Activated CD8-positive, alpha-beta memory T cell treated with anti-CD3 and anti-CD28 coated beads for 4 hours (primary cell): ENCODE measurements at regions not wholly inside any gene's neighbourhood (a gene's known extent, or its start where the extent isn't known, plus 50 kb on each side); places are given as distances from the start of the nearest gene placed in this dataset.
A peak's percentile ranks its signal among the peaks of the same experiment; 100 is the strongest.
"Not testable (repeated sequence)": the region's sequence is repeated elsewhere in the genome, so short reads cannot be mapped to it uniquely, and the experiment has no call there.

Experiments used
- DNase-seq, 2 donors: peaks; one replicate each; pipeline ENCODE4 v3.0.0-alpha.2; 2020; ENCODE audit warnings: low read depth in 2 of 2

GRCh38 chr9:90219548-90220118, 423.0 kb downstream of the DIRAS2 start:
- DNase-seq = no peak

- DNase-seq = not testable (repeated sequence)
Measured at GRCh38 chr9:90221899-90222298, 420.7 kb downstream of the DIRAS2 start.

DNA sequence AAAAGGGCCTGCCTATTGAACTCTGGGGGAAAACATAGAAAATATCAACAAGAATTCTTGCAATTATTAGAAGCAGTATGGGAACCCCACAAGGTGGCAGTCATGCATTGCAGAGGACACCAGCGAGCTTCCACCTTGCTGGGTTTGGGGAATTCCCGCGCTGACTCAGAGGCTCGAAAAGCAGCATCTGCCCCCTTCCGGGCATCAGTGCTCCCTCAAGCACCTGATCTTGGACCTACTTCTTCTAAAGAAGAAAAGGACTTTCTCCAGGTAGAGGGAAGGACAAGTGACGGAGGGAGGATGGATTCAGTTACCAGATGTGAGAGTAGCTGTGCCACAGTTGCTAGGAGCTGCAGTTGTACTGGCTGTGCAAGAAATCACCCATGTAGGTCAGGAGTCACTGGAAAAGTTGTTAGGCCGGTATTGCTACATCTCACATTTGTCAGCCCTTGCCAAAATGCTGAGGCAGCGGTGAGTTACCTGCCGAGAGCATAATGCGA, 415.7 kb downstream of the DIRAS2 start:
- DNase-seq = peak; percentile 12 to 28

- DNase-seq = not testable (repeated sequence)
Measured at GRCh38 chr9:90233081-90233480, 409.5 kb downstream of the DIRAS2 start.

DNA sequence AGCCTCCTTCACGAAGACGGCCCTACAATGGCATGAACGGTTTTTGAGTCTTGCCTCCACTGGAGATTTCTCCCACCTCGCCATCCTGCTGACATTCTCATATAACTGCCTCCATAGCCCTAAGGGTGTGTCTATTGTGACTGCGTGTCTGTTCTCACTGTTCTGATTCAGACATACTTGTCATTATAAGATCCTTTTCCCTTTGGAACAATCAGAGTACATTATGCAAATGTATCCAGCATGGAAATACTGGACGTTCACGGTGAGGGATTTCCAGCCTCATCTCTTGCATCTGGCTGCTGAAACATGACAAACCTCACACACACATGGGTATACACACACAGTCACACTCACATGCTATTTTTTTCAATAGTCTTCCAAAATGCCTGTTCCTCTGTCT, 402.1 kb downstream of the DIRAS2 start:
- no peak for DNase-seq

DNA sequence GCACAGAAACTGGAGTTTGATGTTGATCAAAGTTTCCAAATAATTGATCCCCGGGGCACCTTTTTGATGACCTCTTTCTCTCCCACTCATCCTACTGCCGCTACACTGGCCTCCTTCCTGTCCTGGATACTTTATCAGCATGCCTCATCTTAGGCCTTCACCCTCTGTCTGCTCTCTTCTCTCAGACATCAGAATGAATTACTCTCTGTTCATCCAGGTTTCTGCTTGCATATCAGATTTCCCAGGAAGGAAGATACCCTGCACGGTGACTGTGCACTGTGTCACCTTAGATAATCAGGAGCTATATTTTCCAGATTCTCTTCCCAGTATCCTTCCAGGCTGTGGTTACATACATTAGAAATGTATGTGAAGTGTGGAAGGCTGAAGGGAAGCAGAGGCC, 397.0 kb downstream of the DIRAS2 start:
- DNase-seq = no peak

GRCh38 chr9:90249094-90249493, 393.5 kb downstream of the DIRAS2 start:
- DNase-seq = no peak

DNA sequence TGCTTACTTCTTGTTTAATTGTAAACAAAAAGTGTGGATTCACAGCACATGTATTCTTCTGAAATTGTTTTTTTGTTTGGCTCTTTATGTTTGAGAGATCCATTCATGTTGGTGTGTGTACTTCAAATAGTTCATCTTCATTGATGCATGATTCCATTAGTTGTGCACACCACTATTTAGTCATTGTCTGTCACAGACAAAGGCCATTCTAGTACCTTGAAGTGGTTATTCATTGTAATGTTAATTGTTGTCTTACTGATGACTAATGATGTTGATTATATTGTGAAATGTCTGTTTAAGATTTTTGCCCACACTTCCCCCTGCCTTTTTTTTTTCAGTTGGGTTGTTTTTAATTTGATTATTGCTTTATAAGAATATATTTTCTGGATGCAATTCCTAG, 391.3 kb downstream of the DIRAS2 start:
- DNase-seq = no peak

DNA sequence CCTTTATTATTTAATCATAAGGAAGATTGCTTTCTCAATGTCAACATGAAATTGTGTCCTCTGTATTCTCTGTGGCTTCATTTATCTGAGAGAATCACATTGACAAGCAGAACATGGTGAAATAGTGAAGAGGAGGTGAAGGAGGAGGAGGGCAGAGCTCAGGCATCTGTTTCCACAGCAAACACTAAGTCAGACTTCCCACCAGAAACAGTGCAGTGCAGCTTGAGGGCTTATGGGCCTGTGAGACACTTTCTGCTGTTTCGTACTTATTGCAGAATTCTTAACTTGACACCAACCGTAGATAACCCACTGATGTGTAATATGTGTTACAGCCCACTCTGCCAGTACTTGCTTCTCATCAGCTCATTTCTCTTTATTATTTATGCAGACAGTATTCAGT, 386.3 kb downstream of the DIRAS2 start:
- DNase-seq = no peak

DNA sequence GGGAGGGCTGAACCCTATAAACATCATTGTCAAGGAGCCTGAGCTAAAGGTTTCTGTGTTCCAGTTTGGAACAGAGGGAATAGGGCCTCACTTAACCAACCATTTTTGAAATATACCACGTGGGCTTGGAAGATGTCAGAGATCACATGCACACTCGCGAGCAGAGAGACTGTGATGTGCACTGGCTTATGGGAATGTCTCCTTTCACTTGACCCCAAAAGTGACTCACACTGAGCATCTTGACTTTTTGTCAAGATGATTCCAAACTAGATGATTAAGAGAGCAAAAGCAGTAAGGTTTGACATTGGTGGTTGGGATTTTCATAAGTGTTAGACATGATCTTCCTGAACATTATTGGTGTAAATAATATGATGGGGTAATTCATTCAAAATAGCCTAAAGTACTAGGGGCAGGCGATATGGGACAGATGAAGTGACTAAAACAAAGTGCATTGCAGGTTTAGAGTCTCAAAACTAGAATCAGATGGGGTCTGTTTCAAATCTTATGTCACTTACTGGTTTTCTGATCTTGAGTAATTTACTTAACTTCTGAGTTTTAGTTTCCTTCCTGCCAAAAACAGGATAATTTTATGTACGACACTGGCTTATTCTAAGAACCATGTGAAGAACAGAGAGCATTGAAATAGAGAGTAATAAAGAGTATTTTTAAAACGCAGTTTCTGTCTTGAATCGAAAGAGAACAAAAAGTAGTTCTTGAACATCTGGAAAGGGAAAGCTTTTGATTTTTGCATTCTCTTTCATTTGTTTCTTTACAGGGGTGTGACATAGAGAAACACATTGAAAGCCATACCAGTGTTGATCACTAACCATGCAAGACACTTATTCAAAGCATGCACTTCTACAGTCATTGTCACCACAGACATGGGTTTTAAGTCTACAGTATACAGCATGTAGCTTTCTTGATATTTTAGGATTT, 383.0 kb downstream of the DIRAS2 start:
- DNase-seq = no peak

DNA sequence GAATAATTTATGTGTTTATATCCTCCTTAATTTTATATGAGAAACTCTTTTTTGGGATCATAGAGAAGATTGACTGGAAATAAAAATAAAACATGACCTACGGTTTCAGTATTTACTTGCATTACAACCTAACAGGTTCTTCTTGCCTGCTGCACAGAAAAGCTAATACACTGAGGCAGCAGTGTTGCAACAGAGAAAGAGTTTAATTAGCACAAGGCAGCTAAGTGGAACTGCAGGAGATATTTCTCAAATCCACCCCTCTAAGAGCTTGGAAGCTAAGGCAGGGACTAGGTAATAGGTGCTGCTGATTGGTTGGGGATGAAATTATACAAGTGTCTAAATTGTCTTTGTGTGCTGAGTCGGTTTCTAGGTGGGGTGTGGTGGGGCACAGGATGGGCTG, 380.9 kb downstream of the DIRAS2 start:
- DNase-seq = no peak

- no peak for DNase-seq
Measured at GRCh38 chr9:90268613-90269012, 374.0 kb downstream of the DIRAS2 start.

DNA sequence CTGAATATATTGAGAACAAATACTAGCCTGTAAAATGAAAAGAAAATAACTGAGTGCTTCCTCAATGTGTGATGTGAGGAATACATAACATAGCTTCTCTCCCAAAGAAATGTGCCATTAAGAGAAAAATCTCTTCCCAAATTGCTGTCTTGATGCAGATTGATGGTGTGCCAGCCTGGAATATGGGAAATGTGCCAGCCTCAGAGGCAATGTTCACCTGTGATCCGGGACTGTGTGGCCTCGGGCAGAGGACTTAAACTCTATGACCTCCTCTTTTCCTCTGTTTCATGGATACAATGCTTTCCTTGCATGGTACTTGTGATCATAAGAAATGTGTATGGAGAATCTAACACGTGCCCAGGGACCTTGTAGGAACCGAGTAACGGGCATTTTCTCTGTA, 370.9 kb downstream of the DIRAS2 start:
- DNase-seq = no peak

GRCh38 chr9:90274725-90275124, 367.9 kb downstream of the DIRAS2 start:
- no peak for DNase-seq

GRCh38 chr9:90285946-90286345, 356.7 kb downstream of the DIRAS2 start:
- no peak for DNase-seq

- no peak for DNase-seq
Measured at GRCh38 chr9:90287567-90288274, 354.9 kb downstream of the DIRAS2 start.

- no peak for DNase-seq
Measured at GRCh38 chr9:90288275-90288639, 354.4 kb downstream of the DIRAS2 start.

DNA sequence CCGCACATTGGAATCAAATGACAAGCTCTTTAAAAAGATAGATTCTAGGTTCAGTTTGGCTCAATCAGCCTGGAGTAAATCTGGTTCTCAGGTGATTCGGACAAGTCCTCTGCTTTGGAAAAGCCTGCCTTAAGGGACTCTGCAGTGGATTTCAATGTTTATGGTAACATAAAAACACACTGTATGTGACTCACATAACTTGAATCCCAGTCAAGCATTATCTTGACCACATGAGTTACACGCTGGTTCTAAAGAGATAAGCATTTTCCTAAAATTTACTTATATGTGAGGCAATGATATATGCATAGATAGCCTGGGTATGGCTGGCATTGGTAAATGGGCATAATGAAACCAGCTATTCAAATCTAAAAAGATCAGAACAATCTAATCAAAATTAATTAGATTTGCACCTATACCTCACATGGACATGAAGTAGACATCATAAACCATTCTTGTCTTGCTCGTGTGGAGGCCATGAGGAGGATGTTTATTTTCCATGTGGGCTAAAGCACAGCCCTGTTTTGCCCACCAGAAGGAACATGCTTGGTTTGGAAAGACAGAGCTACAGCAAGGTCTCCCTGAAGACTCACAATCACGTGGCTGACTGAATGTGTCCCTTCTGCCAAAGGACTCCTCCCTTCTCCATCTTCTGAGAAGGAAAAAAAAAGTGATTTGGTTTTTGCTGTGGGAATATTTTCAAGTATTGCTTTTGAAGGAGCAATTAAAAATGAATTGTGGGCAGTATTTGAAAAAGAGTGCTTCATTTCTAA, 351.7 kb downstream of the DIRAS2 start:
- no peak for DNase-seq

- no peak for DNase-seq
Measured at GRCh38 chr9:90296539-90296938, 346.1 kb downstream of the DIRAS2 start.

- DNase-seq = no peak
Measured at GRCh38 chr9:90299968-90300367, 342.7 kb downstream of the DIRAS2 start.

DNA sequence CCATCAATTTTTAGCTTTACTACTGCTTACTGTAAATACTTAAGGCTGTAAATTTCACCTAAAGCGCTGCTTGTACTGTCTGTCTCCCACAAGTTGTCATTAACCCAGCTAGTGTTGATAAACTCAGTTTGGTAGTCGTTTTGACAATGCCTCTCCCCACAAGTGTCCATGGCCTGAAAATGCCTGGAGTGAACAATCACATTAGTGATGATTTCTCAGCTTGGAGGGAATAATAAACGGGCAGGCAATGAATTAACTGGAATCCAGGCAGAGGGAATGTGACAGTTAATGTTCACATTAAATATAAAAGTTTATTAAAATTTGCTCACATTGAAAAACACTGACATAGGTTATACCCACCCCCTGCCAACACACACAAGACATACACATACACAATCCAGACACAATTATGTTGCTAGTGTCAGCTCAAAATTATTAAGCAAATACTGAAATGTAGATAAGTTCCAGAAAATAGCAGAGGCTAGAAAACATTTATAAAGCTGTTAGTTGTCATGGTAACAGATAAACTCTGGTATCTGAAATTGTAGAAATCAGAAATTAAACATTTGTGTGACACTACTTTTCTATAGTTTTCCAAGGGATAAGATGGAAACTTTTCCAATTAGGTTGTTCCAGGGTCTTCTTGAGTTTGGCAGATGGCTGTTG, 341.9 kb downstream of the DIRAS2 start:
- DNase-seq = no peak
